ENCODE measurements at regions not wholly inside any gene's neighbourhood (a gene's known extent, or its start where the extent isn't known, plus 50 kb on each side); places are given as distances from the start of the nearest gene placed in this dataset.
A peak's percentile ranks its signal among the peaks of the same experiment; 100 is the strongest.

DNA sequence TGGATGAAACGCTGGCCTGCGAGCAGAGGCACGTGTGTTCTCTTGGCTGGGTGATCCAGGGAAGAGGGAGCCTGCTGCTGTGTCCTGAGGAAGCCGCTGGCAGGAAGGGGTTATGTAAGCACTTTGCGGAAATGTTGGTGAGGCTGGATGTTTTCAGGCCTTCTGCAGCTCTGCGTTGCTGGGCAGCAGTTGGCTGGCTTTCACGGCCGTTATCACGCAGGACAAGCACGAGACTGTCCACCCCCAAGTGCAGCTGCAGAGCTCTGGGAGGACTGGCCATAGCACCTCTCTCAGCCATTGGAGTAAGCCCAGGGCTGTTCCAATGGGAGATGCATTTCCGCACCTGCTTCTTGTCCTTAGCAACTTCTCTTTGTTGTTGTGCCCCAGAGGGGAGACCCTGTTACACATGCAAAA, 146.9 kb upstream of the SOX21 start (continued):
- TF ChIP-seq, protein P1, sequence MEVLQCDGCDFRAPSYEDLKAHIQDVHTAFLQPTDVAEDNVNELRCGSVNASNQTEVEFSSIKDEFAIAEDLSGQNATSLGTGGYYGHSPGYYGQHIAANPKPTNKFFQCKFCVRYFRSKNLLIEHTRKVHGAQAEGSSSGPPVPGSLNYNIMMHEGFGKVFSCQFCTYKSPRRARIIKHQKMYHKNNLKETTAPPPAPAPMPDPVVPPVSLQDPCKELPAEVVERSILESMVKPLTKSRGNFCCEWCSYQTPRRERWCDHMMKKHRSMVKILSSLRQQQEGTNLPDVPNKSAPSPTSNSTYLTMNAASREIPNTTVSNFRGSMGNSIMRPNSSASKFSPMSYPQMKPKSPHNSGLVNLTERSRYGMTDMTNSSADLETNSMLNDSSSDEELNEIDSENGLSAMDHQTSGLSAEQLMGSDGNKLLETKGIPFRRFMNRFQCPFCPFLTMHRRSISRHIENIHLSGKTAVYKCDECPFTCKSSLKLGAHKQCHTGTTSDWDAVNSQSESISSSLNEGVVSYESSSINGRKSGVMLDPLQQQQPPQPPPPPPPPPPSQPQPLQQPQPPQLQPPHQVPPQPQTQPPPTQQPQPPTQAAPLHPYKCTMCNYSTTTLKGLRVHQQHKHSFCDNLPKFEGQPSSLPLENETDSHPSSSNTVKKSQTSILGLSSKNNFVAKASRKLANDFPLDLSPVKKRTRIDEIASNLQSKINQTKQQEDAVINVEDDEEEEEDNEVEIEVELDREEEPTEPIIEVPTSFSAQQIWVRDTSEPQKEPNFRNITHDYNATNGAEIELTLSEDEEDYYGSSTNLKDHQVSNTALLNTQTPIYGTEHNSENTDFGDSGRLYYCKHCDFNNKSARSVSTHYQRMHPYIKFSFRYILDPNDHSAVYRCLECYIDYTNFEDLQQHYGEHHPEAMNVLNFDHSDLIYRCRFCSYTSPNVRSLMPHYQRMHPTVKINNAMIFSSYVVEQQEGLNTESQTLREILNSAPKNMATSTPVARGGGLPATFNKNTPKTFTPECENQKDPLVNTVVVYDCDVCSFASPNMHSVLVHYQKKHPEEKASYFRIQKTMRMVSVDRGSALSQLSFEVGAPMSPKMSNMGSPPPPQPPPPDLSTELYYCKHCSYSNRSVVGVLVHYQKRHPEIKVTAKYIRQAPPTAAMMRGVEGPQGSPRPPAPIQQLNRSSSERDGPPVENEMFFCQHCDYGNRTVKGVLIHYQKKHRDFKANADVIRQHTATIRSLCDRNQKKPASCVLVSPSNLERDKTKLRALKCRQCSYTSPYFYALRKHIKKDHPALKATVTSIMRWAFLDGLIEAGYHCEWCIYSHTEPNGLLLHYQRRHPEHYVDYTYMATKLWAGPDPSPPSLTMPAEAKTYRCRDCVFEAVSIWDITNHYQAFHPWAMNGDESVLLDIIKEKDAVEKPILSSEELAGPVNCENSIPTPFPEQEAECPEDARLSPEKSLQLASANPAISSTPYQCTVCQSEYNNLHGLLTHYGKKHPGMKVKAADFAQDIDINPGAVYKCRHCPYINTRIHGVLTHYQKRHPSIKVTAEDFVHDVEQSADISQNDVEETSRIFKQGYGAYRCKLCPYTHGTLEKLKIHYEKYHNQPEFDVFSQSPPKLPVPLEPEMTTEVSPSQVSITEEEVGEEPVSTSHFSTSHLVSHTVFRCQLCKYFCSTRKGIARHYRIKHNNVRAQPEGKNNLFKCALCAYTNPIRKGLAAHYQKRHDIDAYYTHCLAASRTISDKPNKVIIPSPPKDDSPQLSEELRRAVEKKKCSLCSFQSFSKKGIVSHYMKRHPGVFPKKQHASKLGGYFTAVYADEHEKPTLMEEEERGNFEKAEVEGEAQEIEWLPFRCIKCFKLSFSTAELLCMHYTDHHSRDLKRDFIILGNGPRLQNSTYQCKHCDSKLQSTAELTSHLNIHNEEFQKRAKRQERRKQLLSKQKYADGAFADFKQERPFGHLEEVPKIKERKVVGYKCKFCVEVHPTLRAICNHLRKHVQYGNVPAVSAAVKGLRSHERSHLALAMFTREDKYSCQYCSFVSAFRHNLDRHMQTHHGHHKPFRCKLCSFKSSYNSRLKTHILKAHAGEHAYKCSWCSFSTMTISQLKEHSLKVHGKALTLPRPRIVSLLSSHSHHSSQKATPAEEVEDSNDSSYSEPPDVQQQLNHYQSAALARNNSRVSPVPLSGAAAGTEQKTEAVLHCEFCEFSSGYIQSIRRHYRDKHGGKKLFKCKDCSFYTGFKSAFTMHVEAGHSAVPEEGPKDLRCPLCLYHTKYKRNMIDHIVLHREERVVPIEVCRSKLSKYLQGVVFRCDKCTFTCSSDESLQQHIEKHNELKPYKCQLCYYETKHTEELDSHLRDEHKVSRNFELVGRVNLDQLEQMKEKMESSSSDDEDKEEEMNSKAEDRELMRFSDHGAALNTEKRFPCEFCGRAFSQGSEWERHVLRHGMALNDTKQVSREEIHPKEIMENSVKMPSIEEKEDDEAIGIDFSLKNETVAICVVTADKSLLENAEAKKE (CRISPR knock-in tag; IDR thresholded peaks at IDR 0.05), result no peak
- TF ChIP-seq CREB1 (CRISPR knock-in tag; IDR thresholded peaks at IDR 0.05; ENCODE audit: low read depth) (no peak), JUNB (IDR thresholded peaks at IDR 0.05; ENCODE audit: unreplicated experiment) (no peak), CTCF (conservative IDR thresholded peaks at IDR 0.05; ENCODE audit: low read depth in 2 of 2) (no peak)

DNA sequence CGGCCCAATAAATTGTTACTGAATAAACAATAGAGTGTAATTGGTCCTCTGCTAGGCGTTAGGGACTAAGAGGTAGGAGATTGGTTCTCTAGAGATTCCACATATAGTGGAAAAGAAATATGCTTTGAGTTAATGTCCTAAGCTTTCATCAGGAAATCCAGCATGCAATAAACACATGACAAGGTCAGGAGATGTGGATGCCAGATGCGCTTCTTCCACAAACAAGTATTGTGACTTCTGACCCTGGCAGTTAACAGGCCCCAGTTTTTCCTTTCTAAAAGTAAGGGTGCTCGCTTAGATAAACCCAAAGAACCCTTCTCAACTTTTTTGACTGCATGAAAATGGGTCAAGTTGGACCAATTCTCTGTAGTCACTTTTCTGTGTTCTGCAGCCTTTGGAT, 146.5 kb upstream of the SOX21 start:
- Histone ChIP-seq H3K4me3 (no peak overlapping the region), H3K4me2 (no peak overlapping the region), H4K20me1 (replicated peaks; ENCODE audit: insufficient read depth) (no peaks in the 10 kb centered on the region), H3K4me1 (ENCODE audit: insufficient read depth) (peaks cover 3% of the 10 kb centered on the region; the same call in 1 of the 2 replicates), H3F3A (replicated peaks; ENCODE audit: low read depth) (no peaks in the 10 kb centered on the region), H3K36me3 (ENCODE audit: insufficient read depth) (no peaks in the 10 kb centered on the region), H3K27ac (ENCODE audit: low read depth) (no peak overlapping the region), H3K9me2 (ENCODE audit: insufficient read depth) (peaks cover 7% of the 10 kb centered on the region; the same call in 1 of the 2 replicates), H2AFZ (peak overlapping the region; percentile 79; the same call in 1 of the 2 replicates), H3K79me2 (replicated peaks; ENCODE audit: insufficient read depth) (no peaks in the 10 kb centered on the region), H3K27me3 (ENCODE audit: insufficient read depth) (no peaks in the 10 kb centered on the region)
- H3K27ac Mint-ChIP-seq, result no peak overlapping the region
- DNase-seq (ENCODE audit: low spot score) (no peak), ATAC-seq (no peak)
- H3K27me3 Mint-ChIP-seq (ENCODE audit: insufficient read depth, low read depth, poor library complexity), result no peaks in the 10 kb centered on the region
- no peak overlapping the region for H3K4me3 Mint-ChIP-seq
- H3K9me3 Mint-ChIP-seq, result no peaks in the 10 kb centered on the region; the same call in 2 of the 3 replicates
- H3K4me1 Mint-ChIP-seq, result peaks cover 16% of the 10 kb centered on the region
- no peaks in the 10 kb centered on the region for H3K36me3 Mint-ChIP-seq (ENCODE audit: low read depth)
- TF ChIP-seq ZNF114 (CRISPR knock-in tag; IDR thresholded peaks at IDR 0.05), result no peak
- TF ChIP-seq, protein P1 (CRISPR knock-in tag; IDR thresholded peaks at IDR 0.05), result no peak
